ENCODE measurements at regions not wholly inside any gene's neighbourhood (a gene's known extent, or its start where the extent isn't known, plus 50 kb on each side); places are given as distances from the start of the nearest gene placed in this dataset.
"Not testable (repeated sequence)": the region's sequence is repeated elsewhere in the genome, so short reads cannot be mapped to it uniquely, and the experiment has no call there.

DNA sequence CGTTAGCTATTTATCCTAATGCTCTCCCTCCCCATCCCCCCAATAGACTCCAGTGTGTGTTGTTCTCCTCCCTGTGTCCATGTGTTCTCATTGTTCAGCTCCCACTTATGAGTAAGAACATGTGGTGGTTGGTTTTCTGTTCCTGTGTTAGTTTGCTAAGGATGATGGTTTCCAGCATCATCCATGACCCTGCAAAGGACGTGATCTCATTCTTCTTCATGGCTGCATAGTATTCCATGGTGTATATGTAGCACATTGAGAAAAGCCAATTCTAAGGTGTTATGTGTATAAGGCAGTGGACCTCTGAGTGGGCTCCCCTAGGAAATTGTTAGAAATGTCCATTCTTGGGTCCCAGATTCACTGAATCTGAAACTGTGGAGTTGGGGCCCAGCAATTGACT, 103.1 kb upstream of the MYO10 start:
- no peak for FAIRE-seq

DNA sequence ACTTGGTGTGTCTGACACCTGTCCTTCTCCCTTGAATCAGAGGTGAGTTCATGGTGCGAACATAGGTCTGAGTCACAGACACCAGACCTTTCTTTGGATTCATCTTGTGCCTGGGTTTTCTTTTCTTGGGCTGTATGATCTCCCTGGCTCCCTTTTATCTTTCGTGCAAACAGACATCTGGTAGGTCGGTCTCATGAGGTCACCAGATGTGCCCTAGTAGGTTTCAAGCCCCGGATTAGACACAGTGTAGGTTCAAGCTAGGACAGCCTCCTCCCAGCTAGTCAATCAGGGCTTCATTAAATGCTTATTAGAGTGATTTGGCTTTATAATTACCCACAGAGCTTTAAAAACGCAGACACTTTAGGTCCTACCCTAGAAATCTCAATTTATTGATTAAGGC, 106.0 kb upstream of the MYO10 start:
- no peak for FAIRE-seq

DNA sequence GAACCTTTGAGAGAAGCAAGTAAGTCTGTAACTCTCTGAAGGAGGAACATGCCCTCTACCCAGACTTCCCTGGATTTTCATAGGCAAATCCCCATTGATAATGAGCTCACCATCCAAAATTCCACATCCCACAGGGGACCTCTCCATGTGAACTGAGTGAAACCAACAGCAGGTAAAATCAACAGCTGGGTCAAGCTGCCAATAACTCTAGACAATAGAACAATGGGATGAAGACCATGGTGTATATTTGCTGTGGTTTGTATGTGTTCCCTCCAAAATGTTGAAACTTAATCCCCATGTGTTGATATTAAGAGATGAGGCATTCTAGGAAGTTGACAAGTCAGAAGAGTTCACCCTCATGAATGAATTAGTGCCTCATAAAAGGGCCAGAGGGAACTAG, 110.2 kb upstream of the MYO10 start:
- no peak for FAIRE-seq

DNA sequence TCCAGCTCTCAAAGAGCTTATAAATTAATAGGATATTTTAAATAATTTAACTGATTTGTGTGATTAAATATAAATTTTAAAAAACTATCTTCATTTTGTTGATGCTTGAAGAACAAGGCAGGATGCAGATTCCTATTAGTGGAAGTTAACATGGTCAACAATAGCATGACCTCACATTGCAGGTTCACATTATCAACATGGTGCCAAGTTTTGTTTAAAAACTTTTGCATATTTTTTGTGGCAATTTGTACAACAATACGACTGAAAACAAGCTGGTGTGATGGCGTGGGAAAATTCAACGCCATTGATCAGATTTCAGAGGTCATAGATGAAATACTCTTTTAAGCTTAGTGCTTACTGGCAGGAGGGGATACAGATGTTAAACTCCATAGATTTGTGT, 114.1 kb upstream of the MYO10 start:
- FAIRE-seq, result no peak

DNA sequence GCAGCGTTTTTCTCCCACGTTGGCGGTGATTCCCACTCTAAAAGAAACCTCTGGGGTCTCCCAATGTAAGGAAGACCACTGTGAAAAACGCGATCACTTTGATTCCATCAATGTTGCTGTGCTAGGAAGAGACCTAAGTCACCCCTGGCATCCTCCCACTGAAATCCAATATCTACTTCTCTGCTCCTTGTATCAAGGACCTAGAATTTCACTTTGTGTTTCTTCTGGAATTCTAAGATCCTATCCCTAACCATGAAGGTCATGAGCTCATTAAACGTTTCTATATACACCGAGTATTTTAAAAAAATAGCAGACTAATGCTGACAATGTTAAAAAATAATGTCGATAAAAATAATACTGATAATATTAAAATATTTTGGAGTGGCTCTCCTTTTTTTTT, 118.8 kb upstream of the MYO10 start:
- no peak for FAIRE-seq

DNA sequence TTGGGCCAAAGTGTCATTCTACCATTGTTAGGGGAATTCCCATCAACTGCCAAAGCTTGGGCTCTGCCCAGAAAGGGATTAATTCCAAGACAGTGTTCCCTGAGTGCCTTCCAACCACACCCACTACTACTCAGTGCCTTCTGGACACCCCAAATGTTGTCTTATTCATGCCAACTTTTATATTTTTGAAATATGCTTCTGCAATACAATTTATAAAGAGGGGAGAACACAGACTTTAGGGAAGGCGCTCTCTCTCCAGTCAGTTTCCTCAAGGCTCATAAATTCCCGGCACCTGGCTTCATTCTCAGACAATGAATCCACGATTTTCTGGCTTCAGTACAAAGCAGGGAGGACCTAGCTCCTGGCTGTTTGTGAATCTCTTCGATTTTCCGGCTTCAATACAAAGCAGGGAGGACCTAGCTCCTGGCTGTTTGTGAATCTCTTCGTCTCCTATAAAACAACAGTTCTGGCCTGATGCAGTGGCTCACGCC, 120.1 kb upstream of the MYO10 start:
- no peak for FAIRE-seq

DNA sequence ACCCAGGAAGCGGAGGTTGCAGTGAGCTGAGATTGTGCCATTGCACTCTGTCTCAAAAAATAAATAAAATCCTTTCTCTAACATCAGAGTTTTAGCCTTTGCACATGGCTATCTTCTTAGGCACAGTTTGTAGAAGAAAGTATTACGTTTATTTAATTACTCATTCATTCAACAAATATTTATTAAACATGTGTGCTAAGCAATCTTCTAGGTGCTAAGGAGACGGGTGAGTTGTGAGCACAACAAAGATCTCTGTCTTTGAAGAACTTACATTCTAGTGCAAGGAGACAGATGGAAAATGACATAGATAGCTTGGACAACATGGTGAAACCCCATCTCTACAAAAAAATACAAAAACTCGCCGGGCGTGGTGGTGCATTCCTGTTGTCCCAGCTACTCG, 122.3 kb upstream of the MYO10 start:
- no peak for FAIRE-seq

DNA sequence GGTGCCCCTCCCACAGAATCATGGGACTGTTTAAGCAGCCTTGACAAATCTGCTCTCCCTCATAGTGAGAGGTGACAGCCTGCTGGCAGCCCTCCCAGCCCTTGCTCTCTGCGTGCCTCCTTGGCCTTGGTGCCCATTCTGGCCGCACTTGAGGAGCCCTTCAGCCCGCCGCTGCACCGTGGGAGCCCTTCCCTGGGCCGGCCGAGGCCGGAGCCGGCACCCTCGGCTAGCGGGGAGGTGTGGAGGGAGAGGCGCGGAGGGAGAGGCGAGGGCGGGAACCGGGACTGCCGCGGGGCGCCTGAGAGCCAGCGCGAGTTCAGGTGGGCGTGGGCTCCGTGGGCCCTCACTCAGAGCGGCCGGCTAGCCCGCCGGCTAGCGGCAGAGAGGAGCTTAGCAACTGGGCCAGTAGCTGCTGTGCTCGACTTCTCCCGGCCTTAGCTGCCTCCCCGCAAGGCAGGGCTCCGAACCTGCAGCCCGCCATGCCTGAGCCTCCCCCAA, 125.9 kb upstream of the MYO10 start:
- no peak for FAIRE-seq

DNA sequence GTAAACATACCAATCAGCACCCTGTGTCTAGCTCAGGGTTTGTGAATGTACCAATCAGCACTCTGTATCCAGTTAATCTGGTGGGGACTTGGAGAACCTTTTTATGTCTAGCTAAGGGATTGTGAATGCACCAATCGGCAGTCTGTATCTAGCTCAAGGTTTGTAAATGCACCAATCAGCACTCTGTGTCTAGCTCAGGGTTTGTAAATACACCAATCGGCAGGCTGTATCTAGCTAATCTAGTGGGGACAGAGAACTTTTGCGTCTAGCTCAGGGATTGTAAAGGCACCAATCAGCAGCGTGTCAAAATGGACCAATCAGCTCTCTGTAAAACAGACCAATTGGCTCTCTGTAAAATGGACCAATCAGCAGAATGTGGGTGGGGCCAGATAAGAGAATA, 126.7 kb upstream of the MYO10 start:
- not testable (repeated sequence) for FAIRE-seq

DNA sequence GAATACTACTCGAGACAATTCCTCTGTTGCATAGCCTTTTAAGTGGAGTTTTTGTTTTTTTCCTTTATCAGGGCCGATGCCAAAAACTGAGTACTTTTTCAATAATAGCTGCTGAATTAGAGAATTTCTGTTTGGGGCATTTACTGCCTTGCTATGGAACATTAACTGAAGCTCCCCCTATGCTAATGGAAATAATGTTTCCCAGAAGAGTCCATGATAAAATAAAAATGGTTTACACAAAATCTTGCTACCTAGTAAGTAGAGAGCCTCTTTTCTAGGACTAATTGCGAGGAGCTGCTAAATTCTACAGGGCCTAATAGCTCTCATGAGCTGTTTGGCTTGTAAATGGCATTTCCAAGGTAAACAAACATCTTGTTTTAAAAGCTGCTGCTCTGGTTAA, 128.2 kb upstream of the MYO10 start:
- no peak for FAIRE-seq

DNA sequence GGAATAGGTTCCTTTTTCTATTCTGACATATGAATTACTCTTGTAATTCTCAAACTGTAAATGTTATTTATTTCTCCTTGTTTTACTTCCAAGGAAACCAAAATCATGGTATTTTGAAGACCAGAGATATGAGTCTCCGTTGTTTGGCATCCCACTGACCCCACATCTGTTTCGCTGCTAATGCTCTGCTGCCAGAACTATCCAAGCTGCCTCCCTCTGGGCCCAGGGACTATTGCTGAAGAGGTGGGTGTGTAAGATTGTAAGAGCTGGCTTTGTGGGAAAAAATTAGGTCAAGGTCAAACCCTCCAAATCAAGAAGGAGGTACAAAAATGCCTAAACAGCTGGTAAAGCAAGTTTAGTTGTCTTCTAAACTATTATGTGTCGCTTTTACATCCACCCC, 129.4 kb upstream of the MYO10 start:
- no peak for FAIRE-seq

DNA sequence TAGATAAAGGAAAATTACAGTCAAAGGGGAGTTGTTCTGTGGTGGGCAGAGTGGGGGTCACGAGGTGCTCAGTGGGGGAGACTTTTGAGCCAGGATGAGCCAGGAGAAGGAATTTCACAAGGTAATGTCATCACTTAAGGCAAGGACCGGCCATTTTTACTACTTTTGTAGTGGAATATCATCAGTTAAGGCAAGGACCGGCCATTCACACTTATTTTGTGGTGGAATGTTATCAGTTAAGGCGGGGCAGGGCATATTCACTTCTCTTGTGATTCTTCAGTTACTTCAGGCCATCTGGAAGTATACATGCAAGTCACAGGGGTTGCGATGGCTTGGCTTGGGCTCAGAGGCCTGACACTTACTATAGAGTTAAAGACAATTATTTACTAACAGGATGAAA, 129.9 kb upstream of the MYO10 start:
- not testable (repeated sequence) for FAIRE-seq

DNA sequence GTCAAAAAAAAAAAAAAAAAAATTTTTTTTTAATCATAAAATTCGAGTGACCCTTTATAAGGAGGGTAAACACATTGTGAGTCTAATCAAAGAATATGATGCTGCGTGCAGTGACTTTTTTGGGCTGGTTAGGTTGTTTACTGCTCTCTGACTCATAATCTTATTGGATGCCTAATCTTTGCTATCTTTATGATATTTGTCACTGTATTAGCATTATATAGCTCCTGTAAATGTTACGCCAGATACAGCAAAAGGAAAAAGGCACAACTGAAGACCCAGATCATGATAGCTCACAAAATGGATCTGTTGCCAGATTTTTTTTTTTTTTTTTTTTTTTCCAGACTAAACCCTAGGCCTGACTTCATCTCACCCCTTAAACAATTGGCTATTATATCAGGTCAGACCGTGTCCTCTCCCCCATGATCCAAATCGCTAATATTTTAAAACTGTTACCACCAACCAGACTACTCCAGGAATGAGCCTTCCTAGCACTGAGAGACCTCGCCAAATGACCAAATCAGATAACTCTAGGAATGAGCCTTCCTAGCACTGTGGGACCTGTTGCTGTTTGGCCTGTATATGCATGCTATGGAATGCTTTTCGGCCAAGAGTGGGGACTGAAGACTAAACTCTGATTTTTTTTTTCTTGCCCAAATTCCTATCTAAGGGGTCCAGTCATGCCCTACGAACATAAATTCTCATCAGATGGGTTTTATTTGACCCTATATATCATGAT, 131.7 kb upstream of the MYO10 start:
- no peak for FAIRE-seq

DNA sequence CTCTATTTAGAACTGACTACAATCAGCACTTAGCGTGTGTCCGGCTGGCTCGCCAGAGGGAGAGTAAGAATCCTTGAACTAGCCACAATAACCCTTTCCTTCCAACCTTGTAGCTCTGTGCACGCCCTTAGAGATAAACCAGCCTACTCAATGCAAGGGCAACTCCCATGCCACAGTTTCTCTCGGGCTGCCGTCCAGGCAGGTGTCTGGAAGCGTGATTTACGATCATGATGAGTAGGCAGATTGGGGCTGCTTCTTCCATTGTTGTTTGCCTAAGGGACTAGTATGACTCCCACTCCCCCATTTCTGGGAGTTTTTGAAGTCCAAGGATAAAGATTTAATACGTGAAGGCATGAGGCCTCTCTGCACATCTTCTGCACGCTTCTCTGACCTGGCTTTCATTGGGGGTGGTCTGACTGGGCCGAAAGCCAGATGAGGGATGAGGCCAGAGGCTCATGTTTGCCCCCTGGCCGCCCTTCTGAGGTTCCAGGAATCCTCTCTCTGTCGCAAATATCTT, 134.0 kb upstream of the MYO10 start:
- no peak for FAIRE-seq

DNA sequence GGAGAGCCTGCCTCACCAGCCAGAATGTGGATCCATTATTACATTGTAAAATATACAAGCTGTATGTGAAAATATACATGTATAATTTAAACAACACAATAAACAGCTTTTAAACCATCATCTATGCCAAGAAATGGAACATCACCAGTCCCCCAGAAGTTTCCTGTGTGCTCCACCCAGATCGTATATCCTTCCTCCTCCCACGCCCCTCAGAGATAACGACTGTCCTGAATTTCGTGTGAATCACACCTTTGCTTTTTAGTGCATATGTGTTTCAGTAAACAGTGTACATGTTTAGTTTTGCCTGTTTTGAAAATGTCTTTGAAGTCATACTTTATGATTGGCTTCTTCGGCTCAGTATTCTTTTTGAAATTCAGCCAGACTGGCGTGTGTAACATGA, 134.6 kb upstream of the MYO10 start:
- no peak for FAIRE-seq

DNA sequence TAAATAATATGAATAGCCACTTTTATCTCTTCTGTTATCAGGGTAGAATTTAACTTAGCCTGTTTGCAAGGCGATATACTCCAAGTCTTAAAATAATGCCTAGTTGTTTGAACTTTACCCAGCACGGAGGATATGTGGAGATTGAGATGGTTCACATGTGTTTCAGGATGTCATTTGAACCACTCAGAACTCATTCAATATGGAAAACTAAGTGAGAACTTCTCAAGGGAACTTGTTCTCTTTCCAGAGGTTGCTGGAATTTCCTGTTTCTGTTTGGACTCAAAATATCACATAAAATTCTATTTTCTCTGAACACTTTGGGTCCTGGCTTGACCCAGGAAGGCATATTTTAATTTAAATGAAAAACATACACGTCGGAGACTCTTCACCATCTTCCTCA, 139.1 kb upstream of the MYO10 start:
- no peak for FAIRE-seq

DNA sequence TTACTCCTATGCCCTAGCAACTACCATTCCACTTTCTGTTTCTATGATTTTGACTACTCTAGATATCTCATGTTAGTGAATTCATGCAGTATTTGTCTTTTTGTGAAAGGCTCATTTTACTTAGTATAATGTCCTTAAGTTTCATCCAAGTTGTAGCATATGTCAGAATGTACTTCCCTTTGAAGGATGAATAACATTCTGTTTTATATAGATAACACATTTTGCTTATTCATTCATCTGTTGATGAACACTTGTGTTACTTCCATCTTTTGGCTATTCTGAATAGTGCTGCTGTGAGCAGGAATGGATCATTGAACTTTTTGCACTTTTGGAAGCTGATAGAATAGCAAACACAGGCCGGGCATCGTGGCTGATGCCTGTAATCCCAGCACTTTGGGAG, 140.2 kb upstream of the MYO10 start:
- no peak for FAIRE-seq

DNA sequence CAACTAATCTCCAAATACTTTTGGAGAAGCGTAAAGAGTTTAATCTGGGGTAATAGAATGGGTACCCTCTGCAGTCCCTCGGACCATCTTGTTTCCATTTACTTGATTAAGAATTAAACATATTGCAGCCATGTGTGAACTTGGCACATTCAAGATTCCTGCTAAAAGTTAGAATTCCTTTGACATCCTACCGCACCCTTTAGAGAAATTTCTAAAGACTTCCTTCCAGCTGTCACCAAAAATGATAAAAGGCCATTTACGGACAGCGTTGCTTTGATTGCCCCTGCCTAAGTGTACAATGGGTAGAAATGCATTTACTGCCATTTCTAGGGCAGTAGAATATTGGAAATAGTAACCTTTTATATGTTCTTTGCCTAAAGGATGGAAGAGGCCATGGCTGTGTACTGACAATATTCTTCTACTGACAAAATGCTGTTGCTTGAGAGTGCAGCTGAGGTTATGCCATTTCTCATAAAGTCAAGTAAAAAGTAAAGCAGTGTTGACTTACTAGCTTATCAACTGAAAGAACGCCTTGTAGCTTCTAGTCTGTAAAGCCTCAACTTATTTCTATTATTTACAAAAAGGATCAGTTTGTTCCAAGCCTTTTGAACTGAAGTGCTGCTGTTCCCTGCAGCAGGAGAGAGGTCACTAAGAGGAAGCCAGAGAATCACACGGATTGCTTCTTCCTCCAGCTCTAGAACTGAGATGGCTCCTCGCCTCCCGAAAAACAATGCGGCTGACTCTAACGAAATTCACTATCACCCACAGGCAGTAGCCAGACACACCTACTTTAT, 139.8 kb upstream of the BASP1 start:
- FAIRE-seq, result no peak

DNA sequence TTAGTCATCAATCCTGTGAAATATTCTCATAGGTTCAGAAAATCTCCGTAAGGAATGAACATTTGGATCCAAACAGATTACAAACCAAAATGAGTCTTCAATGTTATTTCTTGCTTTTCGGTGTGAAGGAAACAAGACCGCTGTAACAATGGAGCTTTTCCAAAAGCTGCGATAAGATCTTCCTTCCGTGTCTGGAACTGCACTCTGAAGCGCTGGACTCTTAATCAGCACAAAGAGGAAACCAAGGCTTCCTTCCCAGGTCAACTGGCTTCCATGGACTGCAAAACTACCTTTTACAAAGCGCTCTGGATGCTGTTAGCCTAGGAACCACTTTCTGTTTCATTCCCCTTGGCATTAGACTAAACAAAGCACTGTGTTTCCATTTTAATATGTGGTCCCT, 137.9 kb upstream of the BASP1 start:
- FAIRE-seq, result no peak

DNA sequence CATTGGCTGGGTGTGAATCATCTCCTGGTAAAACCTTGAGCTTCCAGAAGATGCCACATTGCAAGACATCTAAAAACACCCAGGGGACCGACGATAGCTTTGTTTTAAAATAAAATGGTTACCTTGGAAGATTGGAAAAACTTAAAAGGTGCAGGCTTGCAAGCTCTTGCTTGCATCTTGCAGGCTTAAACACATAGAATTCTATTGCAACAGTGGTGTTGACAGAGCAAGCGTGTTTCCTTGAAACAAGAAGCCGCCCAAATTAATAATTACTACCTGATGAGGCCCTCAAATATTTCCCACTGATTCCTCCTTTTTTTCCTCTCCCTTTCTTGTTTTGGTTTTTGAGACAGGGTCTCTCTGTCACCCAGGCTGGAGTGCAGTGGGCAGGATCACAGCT, 137.1 kb upstream of the BASP1 start:
- no peak for FAIRE-seq

DNA sequence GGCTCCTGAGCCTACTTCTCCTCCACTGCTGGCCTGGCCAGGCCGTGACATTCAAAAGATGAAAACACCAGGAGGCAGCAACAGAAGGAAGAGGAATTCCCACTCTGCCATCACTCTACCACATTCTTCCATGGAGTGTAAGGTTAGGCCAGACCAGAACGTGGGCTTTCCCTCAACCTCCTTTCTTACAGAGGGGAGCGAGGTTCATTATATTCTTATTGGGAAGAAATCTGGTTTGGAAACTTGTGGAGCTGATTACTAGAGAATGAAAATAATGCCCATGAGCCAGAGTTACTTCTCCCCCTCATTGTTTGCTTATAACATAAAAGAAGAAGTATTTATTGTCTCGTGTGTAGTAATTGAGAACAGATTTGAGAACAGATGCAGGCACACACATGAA, 136.3 kb upstream of the BASP1 start:
- no peak for FAIRE-seq

DNA sequence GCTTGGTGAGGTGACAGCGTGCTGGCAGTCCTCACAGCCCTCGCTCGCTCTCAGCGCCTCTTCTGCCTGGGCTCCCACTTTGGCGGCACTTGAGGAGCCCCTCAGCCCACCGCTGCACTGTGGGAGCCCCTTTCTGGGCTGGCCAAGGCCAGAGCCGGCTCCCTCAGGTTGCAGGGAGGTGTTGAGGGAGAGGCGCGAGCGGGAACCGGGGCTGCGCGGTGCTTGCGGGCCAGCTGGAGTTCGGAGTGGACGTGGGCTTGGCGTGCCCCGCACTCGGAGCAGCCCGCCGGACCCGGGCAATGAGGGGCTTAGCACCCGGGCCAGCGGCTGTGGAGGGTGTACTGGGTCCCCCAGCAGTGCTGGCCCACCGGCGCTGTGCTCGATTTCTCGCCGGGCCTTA, 134.2 kb upstream of the BASP1 start:
- not testable (repeated sequence) for FAIRE-seq

DNA sequence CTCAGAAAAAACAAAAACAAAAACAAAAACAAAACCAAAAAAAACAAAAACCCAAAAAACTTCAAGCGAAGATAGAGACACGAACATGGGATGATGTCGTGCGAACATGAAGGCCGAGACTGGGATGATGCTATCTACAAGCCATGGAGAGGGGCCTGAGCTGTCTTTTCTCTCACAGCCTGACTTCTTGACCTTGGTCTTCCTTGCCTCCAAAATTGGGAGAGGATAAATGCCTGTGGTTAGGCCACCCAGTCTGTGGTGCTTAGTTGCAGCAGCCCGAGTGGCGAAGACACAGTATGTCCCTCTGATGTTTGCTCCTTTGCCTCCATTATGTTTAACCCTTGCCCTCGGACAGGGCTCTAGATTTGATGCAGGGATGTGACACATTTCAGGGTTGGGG, 130.4 kb upstream of the BASP1 start:
- FAIRE-seq, result no peak

DNA sequence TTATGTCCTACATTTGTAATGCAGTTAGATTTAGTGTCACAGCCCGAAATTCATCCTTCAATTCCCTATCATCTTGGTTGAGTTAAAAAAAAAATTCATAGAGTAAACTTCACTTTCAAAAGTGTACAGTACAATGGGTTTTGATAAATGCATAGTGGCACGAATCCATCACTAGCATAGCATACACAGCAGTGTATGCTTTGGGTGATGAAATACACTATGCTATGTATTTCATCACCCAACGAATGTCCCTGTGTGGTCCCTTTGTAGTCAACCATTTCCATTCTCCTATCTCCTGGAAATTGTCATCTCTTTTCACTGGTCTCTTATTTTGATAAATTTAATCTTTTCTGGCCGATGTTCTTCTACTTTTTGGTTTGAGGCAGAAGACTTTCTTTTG, 129.4 kb upstream of the BASP1 start:
- no peak for FAIRE-seq
